HCT116 (cell line): ENCODE measurements at regions not wholly inside any gene's neighbourhood (a gene's known extent, or its start where the extent isn't known, plus 50 kb on each side); places are given as distances from the start of the nearest gene placed in this dataset.
"Not testable (repeated sequence)": the region's sequence is repeated elsewhere in the genome, so short reads cannot be mapped to it uniquely, and the experiment has no call there.

Experiments used
- CTCF ChIP-seq, 3 experiments: fragments of 200-600 bp in 1 of 3; sonication (generic) in 1 of 3; IDR thresholded peaks in 2 of 3; conservative IDR thresholded peaks in 1 of 3; 2 replicates each; pipeline ENCODE4 v1.5.1; 2012 to 2017; ENCODE audit warnings: low read depth in 2 of 3, low read length in 2 of 3, antibody characterized with exemption in 1 of 3, borderline replicate concordance in 1 of 3, control low read depth in 1 of 3, mild to moderate bottlenecking in 1 of 3, mixed read lengths in 1 of 3, mixed run types in 1 of 3, moderate library complexity in 1 of 3; ENCODE audit not compliant: insufficient read depth in 1 of 3
- EZH2phosphoT487 ChIP-seq: fragments of 200-600 bp; IDR thresholded peaks from 2 replicates; pipeline ENCODE4 v1.6.1; 2018; ENCODE audit warnings: antibody characterized with exemption, borderline replicate concordance
- POLR2A ChIP-seq: IDR thresholded peaks from 2 replicates; pipeline ENCODE4 v1.7.0; 2011; ENCODE audit warnings: borderline replicate concordance; ENCODE audit not compliant: insufficient read depth, insufficient read length; ENCODE audit errors: extremely low read depth
- POLR2AphosphoS5 ChIP-seq: IDR thresholded peaks from 2 replicates; pipeline ENCODE4 v1.6.1; 2011; ENCODE audit warnings: mild to moderate bottlenecking, low read depth, low read length, moderate library complexity
- RAD21 ChIP-seq: IDR thresholded peaks from 2 replicates; pipeline ENCODE4 v1.6.1; 2012; ENCODE audit warnings: low read depth, mild to moderate bottlenecking
- TF ChIP-seq, protein P1 (sequence below): IDR thresholded peaks from 2 replicates; pipeline ENCODE4 v1.6.1; 2012; ENCODE audit warnings: low read depth
- TF ChIP-seq, protein P2 (sequence below): IDR thresholded peaks from 2 replicates; pipeline ENCODE4 v1.6.1; 2011; ENCODE audit warnings: mild to moderate bottlenecking, low read length, moderate library complexity; ENCODE audit not compliant: insufficient replicate concordance; ENCODE audit errors: extremely low read depth

DNA sequence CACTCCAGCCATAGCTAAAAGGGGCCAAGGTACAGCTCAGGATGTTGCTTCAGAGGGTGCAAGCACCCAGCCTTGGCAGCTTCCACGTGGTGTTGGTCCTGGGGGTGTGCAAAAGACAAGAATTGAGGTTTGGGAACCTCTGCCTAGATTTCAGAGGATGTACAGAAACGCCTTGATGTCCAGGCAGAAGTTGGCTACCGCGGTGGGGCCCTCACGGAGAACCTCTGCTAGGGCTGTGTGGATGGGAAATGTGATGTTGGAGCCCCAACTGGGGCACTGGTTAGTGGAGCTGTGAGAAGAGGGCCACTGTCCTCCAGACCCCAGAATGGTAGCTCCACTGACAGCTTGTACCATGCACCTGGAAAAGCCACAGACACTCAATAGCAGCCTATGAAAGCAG is 380.6 kb downstream of the IL20RB start:
- not testable (repeated sequence) for TF ChIP-seq CTCF (IDR thresholded peaks at IDR 0.05 in 2 of 3, conservative IDR thresholded peaks at IDR 0.05 in 1 of 3; ENCODE audit: borderline replicate concordance in 1 of 3, insufficient read depth in 1 of 3, low read depth in 2 of 3, low read length in 2 of 3); POLR2AphosphoS5; POLR2A; EZH2phosphoT487; RAD21
- TF ChIP-seq, protein P1, sequence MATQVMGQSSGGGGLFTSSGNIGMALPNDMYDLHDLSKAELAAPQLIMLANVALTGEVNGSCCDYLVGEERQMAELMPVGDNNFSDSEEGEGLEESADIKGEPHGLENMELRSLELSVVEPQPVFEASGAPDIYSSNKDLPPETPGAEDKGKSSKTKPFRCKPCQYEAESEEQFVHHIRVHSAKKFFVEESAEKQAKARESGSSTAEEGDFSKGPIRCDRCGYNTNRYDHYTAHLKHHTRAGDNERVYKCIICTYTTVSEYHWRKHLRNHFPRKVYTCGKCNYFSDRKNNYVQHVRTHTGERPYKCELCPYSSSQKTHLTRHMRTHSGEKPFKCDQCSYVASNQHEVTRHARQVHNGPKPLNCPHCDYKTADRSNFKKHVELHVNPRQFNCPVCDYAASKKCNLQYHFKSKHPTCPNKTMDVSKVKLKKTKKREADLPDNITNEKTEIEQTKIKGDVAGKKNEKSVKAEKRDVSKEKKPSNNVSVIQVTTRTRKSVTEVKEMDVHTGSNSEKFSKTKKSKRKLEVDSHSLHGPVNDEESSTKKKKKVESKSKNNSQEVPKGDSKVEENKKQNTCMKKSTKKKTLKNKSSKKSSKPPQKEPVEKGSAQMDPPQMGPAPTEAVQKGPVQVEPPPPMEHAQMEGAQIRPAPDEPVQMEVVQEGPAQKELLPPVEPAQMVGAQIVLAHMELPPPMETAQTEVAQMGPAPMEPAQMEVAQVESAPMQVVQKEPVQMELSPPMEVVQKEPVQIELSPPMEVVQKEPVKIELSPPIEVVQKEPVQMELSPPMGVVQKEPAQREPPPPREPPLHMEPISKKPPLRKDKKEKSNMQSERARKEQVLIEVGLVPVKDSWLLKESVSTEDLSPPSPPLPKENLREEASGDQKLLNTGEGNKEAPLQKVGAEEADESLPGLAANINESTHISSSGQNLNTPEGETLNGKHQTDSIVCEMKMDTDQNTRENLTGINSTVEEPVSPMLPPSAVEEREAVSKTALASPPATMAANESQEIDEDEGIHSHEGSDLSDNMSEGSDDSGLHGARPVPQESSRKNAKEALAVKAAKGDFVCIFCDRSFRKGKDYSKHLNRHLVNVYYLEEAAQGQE = not testable (repeated sequence)
- TF ChIP-seq, protein P2, sequence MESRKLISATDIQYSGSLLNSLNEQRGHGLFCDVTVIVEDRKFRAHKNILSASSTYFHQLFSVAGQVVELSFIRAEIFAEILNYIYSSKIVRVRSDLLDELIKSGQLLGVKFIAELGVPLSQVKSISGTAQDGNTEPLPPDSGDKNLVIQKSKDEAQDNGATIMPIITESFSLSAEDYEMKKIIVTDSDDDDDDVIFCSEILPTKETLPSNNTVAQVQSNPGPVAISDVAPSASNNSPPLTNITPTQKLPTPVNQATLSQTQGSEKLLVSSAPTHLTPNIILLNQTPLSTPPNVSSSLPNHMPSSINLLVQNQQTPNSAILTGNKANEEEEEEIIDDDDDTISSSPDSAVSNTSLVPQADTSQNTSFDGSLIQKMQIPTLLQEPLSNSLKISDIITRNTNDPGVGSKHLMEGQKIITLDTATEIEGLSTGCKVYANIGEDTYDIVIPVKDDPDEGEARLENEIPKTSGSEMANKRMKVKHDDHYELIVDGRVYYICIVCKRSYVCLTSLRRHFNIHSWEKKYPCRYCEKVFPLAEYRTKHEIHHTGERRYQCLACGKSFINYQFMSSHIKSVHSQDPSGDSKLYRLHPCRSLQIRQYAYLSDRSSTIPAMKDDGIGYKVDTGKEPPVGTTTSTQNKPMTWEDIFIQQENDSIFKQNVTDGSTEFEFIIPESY = not testable (repeated sequence)
